ENCODE measurements at regions not wholly inside any gene's neighbourhood (a gene's known extent, or its start where the extent isn't known, plus 50 kb on each side); places are given as distances from the start of the nearest gene placed in this dataset.

- no peak for TF ChIP-seq CTCF (IDR thresholded peaks at IDR 0.05)
- TF ChIP-seq EZH2 (IDR thresholded peaks at IDR 0.05): no peak
These were observed 70.4 kb upstream of the IFNE start for GRCh38 chr9:21552244-21553170.
